T-helper 22 cell (primary cell): ENCODE measurements at regions not wholly inside any gene's neighbourhood (a gene's known extent, or its start where the extent isn't known, plus 50 kb on each side); places are given as distances from the start of the nearest gene placed in this dataset.

Source experiments
- DNase-seq: peaks from one replicate; pipeline ENCODE4 v3.0.0-alpha.2; 2020; ENCODE audit warnings: low read depth

- no peak for DNase-seq
Measured at GRCh38 chr3:130260918-130261317, 84.6 kb upstream of the COL6A5 start.

- no peak for DNase-seq
Measured at GRCh38 chr3:130263708-130264107, 81.8 kb upstream of the COL6A5 start.

- no peak for DNase-seq
Measured at GRCh38 chr3:130266817-130267216, 78.7 kb upstream of the COL6A5 start.

GRCh38 chr3:130276203-130276803 is 69.2 kb upstream of the COL6A5 start:
- no peak for DNase-seq

GRCh38 chr3:130288670-130289069 is 56.8 kb upstream of the COL6A5 start:
- no peak for DNase-seq

GRCh38 chr3:130291148-130291547 is 54.3 kb upstream of the COL6A5 start:
- DNase-seq, result no peak

- DNase-seq, result no peak
Measured at GRCh38 chr3:130293247-130293646, 52.2 kb upstream of the COL6A5 start.
